ENCODE measurements at regions not wholly inside any gene's neighbourhood (a gene's known extent, or its start where the extent isn't known, plus 50 kb on each side); places are given as distances from the start of the nearest gene placed in this dataset.
"Not testable (repeated sequence)": the region's sequence is repeated elsewhere in the genome, so short reads cannot be mapped to it uniquely, and the experiment has no call there.

- H3K4me3 Mint-ChIP-seq, result no peak overlapping the region
- H3K27ac Mint-ChIP-seq, result no peak overlapping the region
- H3K4me1 Mint-ChIP-seq (ENCODE audit: low read depth), result no peaks in the 10 kb centered on the region
- H3K36me3 Mint-ChIP-seq (ENCODE audit: low read depth), result no peaks in the 10 kb centered on the region
- H3K27me3 Mint-ChIP-seq, result peaks cover 2% of the 10 kb centered on the region
- peaks cover 4% of the 10 kb centered on the region for H3K9me3 Mint-ChIP-seq
These were observed 129.8 kb downstream of the SEC23A start for GRCh38 chr14:38973083-38973700.

DNA sequence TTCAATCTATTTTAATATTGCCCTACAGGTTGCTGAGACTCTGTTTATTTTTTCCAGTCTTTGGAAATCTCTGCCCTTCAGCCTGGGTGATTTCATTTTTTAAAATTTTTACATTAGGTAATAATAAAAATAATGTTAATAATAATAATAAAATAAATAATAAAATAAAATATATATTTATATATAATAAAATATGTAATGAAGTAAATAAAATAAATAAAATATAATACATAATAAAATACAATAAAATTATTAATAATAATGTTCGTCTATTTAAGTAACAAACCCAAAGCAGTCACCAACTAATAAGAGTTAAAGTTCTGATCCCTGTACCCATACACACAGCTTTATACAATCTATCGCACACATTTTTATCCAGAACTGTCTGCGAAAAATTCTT is 130.5 kb downstream of the SEC23A start:
- Mint-ChIP-seq H3K4me3 (no peak overlapping the region), H3K9me3 (peaks cover 4% of the 10 kb centered on the region), H3K4me1 (ENCODE audit: low read depth) (no peaks in the 10 kb centered on the region), H3K36me3 (ENCODE audit: low read depth) (no peaks in the 10 kb centered on the region), H3K27ac (no peak overlapping the region), H3K27me3 (no peaks in the 10 kb centered on the region)

GRCh38 chr14:38971258-38971921 is 131.6 kb downstream of the SEC23A start:
- no peak overlapping the region for H3K27ac Mint-ChIP-seq
- H3K4me3 Mint-ChIP-seq, result no peak overlapping the region
- no peaks in the 10 kb centered on the region for H3K4me1 Mint-ChIP-seq (ENCODE audit: low read depth)
- no peaks in the 10 kb centered on the region for H3K27me3 Mint-ChIP-seq
- no peaks in the 10 kb centered on the region for H3K36me3 Mint-ChIP-seq (ENCODE audit: low read depth)
- peaks cover 4% of the 10 kb centered on the region for H3K9me3 Mint-ChIP-seq

GRCh38 chr14:38964630-38965029 is 138.4 kb downstream of the SEC23A start:
- no peaks in the 10 kb centered on the region for H3K4me1 Mint-ChIP-seq (ENCODE audit: low read depth)
- H3K36me3 Mint-ChIP-seq (ENCODE audit: low read depth), result no peaks in the 10 kb centered on the region
- H3K4me3 Mint-ChIP-seq, result no peak overlapping the region
- H3K27me3 Mint-ChIP-seq, result no peaks in the 10 kb centered on the region
- no peak overlapping the region for H3K27ac Mint-ChIP-seq
- H3K9me3 Mint-ChIP-seq, result no peaks in the 10 kb centered on the region

DNA sequence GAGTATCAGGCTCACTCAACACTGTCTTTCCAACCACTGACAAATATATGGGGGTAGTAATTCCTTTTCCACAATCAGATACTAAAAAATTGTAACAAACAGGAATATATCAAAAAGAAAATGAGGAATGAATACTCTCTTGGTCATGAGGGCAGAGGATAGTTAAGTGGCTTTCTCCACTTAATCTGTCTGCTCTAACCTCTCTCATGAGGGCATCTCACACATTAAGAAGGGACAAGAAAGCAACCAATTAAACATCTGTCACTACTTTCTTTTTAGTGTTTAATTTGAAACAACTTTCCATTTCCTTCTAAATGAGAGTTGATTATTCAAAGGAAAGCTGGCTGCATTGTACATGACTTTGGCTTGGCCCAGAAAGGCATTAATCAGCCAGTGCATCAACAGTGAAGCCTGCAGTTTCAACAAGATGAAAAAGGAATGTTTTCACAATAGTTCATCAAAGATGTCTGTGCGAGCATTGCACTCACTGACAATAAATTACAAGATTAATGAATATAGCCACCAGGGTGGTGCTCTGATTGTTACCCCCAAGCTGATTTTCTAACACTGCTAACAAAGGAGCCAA is 142.0 kb downstream of the SEC23A start:
- Mint-ChIP-seq H3K4me1 (ENCODE audit: low read depth) (no peaks in the 10 kb centered on the region), H3K27me3 (no peaks in the 10 kb centered on the region), H3K36me3 (ENCODE audit: low read depth) (no peaks in the 10 kb centered on the region), H3K4me3 (no peak overlapping the region), H3K9me3 (no peaks in the 10 kb centered on the region), H3K27ac (no peak overlapping the region)

DNA sequence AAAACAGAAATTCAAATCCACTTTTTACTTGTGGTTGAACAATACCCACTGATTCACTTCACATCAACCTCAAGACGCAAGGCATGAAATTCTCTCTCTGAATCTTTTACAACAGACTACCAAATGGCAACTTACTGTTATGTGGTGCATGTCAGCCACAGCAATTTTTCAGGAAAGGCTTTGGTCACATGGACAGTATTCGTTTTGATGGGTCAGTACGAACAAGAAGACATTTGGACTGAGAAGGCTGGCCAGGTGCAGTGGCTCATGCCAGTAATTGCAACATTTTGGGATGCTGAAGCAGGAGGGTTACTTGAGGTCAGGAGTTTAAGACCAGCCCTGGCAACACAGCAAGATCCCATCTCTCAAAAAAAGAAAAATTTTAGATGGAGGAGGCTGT is 144.0 kb downstream of the SEC23A start:
- H3K4me1 Mint-ChIP-seq (ENCODE audit: low read depth), result no peaks in the 10 kb centered on the region
- H3K27ac Mint-ChIP-seq, result no peak overlapping the region
- H3K36me3 Mint-ChIP-seq (ENCODE audit: low read depth), result no peaks in the 10 kb centered on the region
- peaks cover 6% of the 10 kb centered on the region for H3K27me3 Mint-ChIP-seq
- no peaks in the 10 kb centered on the region for H3K9me3 Mint-ChIP-seq
- no peak overlapping the region for H3K4me3 Mint-ChIP-seq

GRCh38 chr14:38958589-38958988 is 144.4 kb downstream of the SEC23A start:
- Mint-ChIP-seq H3K27me3 (peaks cover 6% of the 10 kb centered on the region), H3K36me3 (ENCODE audit: low read depth) (no peaks in the 10 kb centered on the region), H3K9me3 (no peaks in the 10 kb centered on the region), H3K27ac (no peak overlapping the region), H3K4me3 (no peak overlapping the region), H3K4me1 (ENCODE audit: low read depth) (no peaks in the 10 kb centered on the region)

- Mint-ChIP-seq H3K36me3 (ENCODE audit: low read depth) (no peaks in the 10 kb centered on the region), H3K9me3 (no peaks in the 10 kb centered on the region), H3K4me1 (ENCODE audit: low read depth) (no peaks in the 10 kb centered on the region), H3K27ac (no peak overlapping the region), H3K4me3 (no peak overlapping the region), H3K27me3 (peaks cover 6% of the 10 kb centered on the region)
These were observed 151.6 kb downstream of the SEC23A start for GRCh38 chr14:38951451-38951850.

DNA sequence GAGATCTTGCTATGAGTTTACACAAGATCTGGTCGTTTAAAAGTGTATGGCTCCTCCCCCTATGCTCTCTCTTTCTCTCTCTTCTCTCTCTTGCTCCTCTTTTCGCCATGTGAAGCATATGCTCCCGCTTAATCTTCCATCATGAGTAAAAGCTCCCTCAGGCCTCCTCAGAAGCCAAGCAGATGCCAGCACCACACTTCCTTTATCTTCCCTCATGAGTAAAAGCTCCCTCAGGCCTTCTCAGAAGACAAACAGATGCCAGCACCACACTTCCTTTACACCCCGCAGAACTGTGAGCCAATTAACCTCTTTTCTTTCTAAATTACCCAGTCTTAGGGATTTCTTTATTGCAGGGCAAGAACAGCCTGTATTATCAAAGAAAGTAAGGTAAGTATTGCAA is 152.4 kb downstream of the SEC23A start:
- H3K27ac Mint-ChIP-seq, result no peak overlapping the region
- no peaks in the 10 kb centered on the region for H3K9me3 Mint-ChIP-seq
- H3K4me3 Mint-ChIP-seq, result no peak overlapping the region
- H3K36me3 Mint-ChIP-seq (ENCODE audit: low read depth), result no peaks in the 10 kb centered on the region
- no peaks in the 10 kb centered on the region for H3K4me1 Mint-ChIP-seq (ENCODE audit: low read depth)
- H3K27me3 Mint-ChIP-seq, result peaks cover 6% of the 10 kb centered on the region

- Mint-ChIP-seq H3K27me3 (no peaks in the 10 kb centered on the region), H3K36me3 (ENCODE audit: low read depth) (no peaks in the 10 kb centered on the region), H3K27ac (no peak overlapping the region), H3K4me3 (no peak overlapping the region), H3K4me1 (ENCODE audit: low read depth) (no peaks in the 10 kb centered on the region), H3K9me3 (no peaks in the 10 kb centered on the region)
These were observed 154.5 kb downstream of the SEC23A start for GRCh38 chr14:38948576-38948975.

GRCh38 chr14:38948171-38948570 is 154.9 kb downstream of the SEC23A start:
- Mint-ChIP-seq H3K4me3 (no peak overlapping the region), H3K36me3 (ENCODE audit: low read depth) (no peaks in the 10 kb centered on the region), H3K4me1 (ENCODE audit: low read depth) (no peaks in the 10 kb centered on the region), H3K27me3 (no peaks in the 10 kb centered on the region), H3K9me3 (no peaks in the 10 kb centered on the region), H3K27ac (no peak overlapping the region)

DNA sequence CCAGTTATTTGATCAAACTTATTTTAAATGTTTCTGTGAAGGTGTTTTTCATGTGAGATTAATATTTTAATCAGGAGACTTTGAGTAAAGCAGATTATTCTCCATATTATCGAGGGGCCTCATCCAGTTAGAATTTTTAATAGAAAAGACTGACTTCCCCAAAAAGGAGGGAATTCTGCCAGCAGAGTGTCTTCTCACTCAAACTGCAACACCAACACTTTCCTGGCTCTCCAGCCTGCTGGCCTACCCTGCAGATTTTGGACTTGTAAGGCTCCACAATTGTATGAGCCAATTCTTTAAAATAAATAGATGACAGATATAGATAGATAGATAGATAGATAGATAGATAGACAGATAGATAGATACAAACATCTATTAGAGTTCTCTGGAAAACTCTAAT is 155.7 kb downstream of the SEC23A start:
- H3K4me1 Mint-ChIP-seq (ENCODE audit: low read depth), result no peaks in the 10 kb centered on the region
- no peaks in the 10 kb centered on the region for H3K9me3 Mint-ChIP-seq
- H3K4me3 Mint-ChIP-seq, result no peak overlapping the region
- no peaks in the 10 kb centered on the region for H3K36me3 Mint-ChIP-seq (ENCODE audit: low read depth)
- no peak overlapping the region for H3K27ac Mint-ChIP-seq
- no peaks in the 10 kb centered on the region for H3K27me3 Mint-ChIP-seq

- H3K36me3 Mint-ChIP-seq (ENCODE audit: low read depth), result no peaks in the 10 kb centered on the region
- H3K27me3 Mint-ChIP-seq, result no peaks in the 10 kb centered on the region
- no peaks in the 10 kb centered on the region for H3K9me3 Mint-ChIP-seq
- no peak overlapping the region for H3K4me3 Mint-ChIP-seq
- no peak overlapping the region for H3K27ac Mint-ChIP-seq
- H3K4me1 Mint-ChIP-seq (ENCODE audit: low read depth), result no peaks in the 10 kb centered on the region
These were observed 158.3 kb downstream of the SEC23A start for GRCh38 chr14:38944691-38945090.

GRCh38 chr14:38941488-38941887 is 161.5 kb downstream of the SEC23A start:
- H3K4me3 Mint-ChIP-seq, result no peak overlapping the region
- H3K4me1 Mint-ChIP-seq (ENCODE audit: low read depth), result no peaks in the 10 kb centered on the region
- H3K9me3 Mint-ChIP-seq, result peaks cover 7% of the 10 kb centered on the region
- no peaks in the 10 kb centered on the region for H3K36me3 Mint-ChIP-seq (ENCODE audit: low read depth)
- H3K27me3 Mint-ChIP-seq, result no peaks in the 10 kb centered on the region
- no peak overlapping the region for H3K27ac Mint-ChIP-seq

DNA sequence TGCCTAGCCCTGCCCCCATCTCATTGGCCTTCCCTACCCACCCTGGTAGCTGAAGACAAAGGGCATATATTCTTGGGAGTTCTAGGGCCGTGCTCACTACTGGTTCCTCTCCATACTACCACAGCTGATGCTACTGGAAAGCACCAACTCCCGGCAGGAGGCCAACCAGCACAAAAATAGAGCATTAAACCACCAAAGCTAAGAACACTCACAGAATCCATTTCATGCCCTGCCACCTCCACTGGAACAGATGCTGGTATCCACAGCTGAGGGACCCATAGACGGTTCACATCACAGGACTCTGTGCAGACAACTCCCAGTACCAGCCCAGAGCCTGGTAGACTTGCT is 170.4 kb downstream of the SEC23A start:
- not testable (repeated sequence) for H3K4me1 Mint-ChIP-seq (ENCODE audit: low read depth)

More for the DNA sequence above, 170.4 kb downstream of the SEC23A start:
- H3K4me3 Mint-ChIP-seq; H3K27ac Mint-ChIP-seq; H3K27me3 Mint-ChIP-seq; H3K9me3 Mint-ChIP-seq; H3K36me3 Mint-ChIP-seq (ENCODE audit: low read depth): not testable (repeated sequence)

All from stimulated activated naive CD8-positive, alpha-beta T cell treated with anti-CD3 and anti-CD28 coated beads, Interleukin-15, Interleukin-2, amounts not matched to agents 100 ng/mL and 50 ng/mL, for 24 hours (primary cell).